Kidney (tissue), 13 donors: ENCODE measurements at regions not wholly inside any gene's neighbourhood (a gene's known extent, or its start where the extent isn't known, plus 50 kb on each side); places are given as distances from the start of the nearest gene placed in this dataset.
A peak's percentile ranks its signal among the peaks of the same experiment; 100 is the strongest.

Experiments used
- DNase-seq, 5 donors: peaks; one replicate each; pipeline ENCODE4 v3.0.0-alpha.2; 2013 to 2020
- FAIRE-seq: peaks from 2 replicates; lab custom pipeline; 2012; peaks lifted over from hg19 to GRCh38; lab: Jason Lieb, UNC
- H3K27ac ChIP-seq, 2 donors: one replicate each; pipeline ENCODE4 v1.7.0; 2013; ENCODE audit warnings: low read depth in 2 of 2, low read length in 2 of 2, inconsistent platforms in 1 of 2
- H3K27me3 ChIP-seq: one replicate; pipeline ENCODE4 v1.7.1; 2013; ENCODE audit warnings: low read length, inconsistent platforms; ENCODE audit not compliant: control insufficient read depth, insufficient read depth
- H3K36me3 ChIP-seq, 3 donors: one replicate each; pipeline versions ENCODE4 v1.7.0 to v1.7.1; 2013; ENCODE audit warnings: low read length in 3 of 3, control low read depth in 1 of 3, inconsistent platforms in 1 of 3; ENCODE audit not compliant: insufficient read depth in 3 of 3, control insufficient read depth in 2 of 3
- H3K4me1 ChIP-seq, 3 donors: one replicate each; pipeline versions ENCODE4 v1.7.0 to v1.7.1; 2013; ENCODE audit warnings: low read length in 3 of 3, inconsistent platforms in 1 of 3, low read depth in 1 of 3; ENCODE audit not compliant: control insufficient read depth in 2 of 3, insufficient read depth in 2 of 3
- H3K4me3 ChIP-seq, 3 donors: one replicate each; pipeline versions ENCODE4 v1.7.0 to v1.8.1; 2013; ENCODE audit warnings: low read length in 3 of 3, control low read depth in 1 of 3, inconsistent platforms in 1 of 3
- H3K9ac ChIP-seq, 3 donors: one replicate each; pipeline versions ENCODE4 v1.7.0 to v1.7.1; 2013; ENCODE audit warnings: low read length in 3 of 3, control low read depth in 1 of 3, inconsistent platforms in 1 of 3
- H3K9me3 ChIP-seq, 3 donors: one replicate each; pipeline versions ENCODE4 v1.7.0 to v1.7.1; 2013; ENCODE audit warnings: low read length in 3 of 3, control low read depth in 1 of 3, inconsistent platforms in 1 of 3; ENCODE audit not compliant: control insufficient read depth in 2 of 3, insufficient read depth in 1 of 3
- CTCF ChIP-seq: IDR thresholded peaks from 3 replicates; pipeline ENCODE4 v1.5.1; 2012; ENCODE audit warnings: mild to moderate bottlenecking, moderate library complexity, borderline replicate concordance; ENCODE audit not compliant: insufficient read depth; ENCODE audit errors: extremely low read depth
- intact Hi-C: fragments of 100-400 bp; cut with DNase I; formaldehyde crosslinking; loops from one replicate; pipeline ENCODE4 v1.11.1; 2022
- donor health status: control.
- donor health status: control.
- donor health status: control.
- donor health status: control.
- donor health status: control.
- donor health status: DM: yes; HTN: yes; CAD: no.
- donor health status: Normal renal cell carcinoma (clear cell type).

- Histone ChIP-seq H3K4me1 (peaks cover 0 to 7% (median 0%) of the 10 kb centered on the region in 3 donors), H3K9me3 (no peaks in the 10 kb centered on the region), H3K4me3 (no peak overlapping the region), H3K9ac (no peak overlapping the region), H3K27me3 (no peaks in the 10 kb centered on the region), H3K27ac (no peak overlapping the region), H3K36me3 (no peaks in the 10 kb centered on the region)
- TF ChIP-seq CTCF: no peak
- intact Hi-C loops: no loop called here
- peak in 3 of 5 donors; percentile 43 to 50 (median 46) for DNase-seq
- no peak for FAIRE-seq
Observed at GRCh38 chr2:19653509-19653908, 248.3 kb downstream of the TTC32 start.

GRCh38 chr2:19652811-19653210 lies 249.0 kb downstream of the TTC32 start:
- intact Hi-C loops: no loop called here
- FAIRE-seq (no peak), DNase-seq (no peak)
- Histone ChIP-seq H3K27ac (no peak overlapping the region), H3K27me3 (no peaks in the 10 kb centered on the region), H3K4me3 (no peak overlapping the region), H3K4me1 (peaks cover 0 to 7% (median 0%) of the 10 kb centered on the region in 3 donors), H3K9me3 (no peaks in the 10 kb centered on the region), H3K36me3 (no peaks in the 10 kb centered on the region), H3K9ac (no peak overlapping the region)
- TF ChIP-seq CTCF: no peak

GRCh38 chr2:19651466-19651865 lies 250.3 kb downstream of the TTC32 start:
- Histone ChIP-seq H3K27ac (no peak overlapping the region), H3K9ac (no peak overlapping the region), H3K36me3 (no peaks in the 10 kb centered on the region), H3K9me3 (no peaks in the 10 kb centered on the region), H3K27me3 (no peaks in the 10 kb centered on the region), H3K4me1 (peaks cover 0 to 7% (median 0%) of the 10 kb centered on the region in 3 donors), H3K4me3 (no peak overlapping the region)
- DNase-seq (no peak), FAIRE-seq (no peak)
- TF ChIP-seq CTCF: no peak
- intact Hi-C loops: no loop called here

- Histone ChIP-seq H3K27me3 (no peaks in the 10 kb centered on the region), H3K9me3 (no peaks in the 10 kb centered on the region), H3K36me3 (no peaks in the 10 kb centered on the region), H3K27ac (no peak overlapping the region), H3K4me1 (no peaks in the 10 kb centered on the region), H3K4me3 (no peak overlapping the region), H3K9ac (no peak overlapping the region)
- no peak for FAIRE-seq
- intact Hi-C loops: no loop called here
- no peak for TF ChIP-seq CTCF
- DNase-seq: no peak
Observed at GRCh38 chr2:19649785-19650380, 251.9 kb downstream of the TTC32 start.
